ENCODE measurements at regions not wholly inside any gene's neighbourhood (a gene's known extent, or its start where the extent isn't known, plus 50 kb on each side); places are given as distances from the start of the nearest gene placed in this dataset.

- no peak for TF ChIP-seq CTCF (IDR thresholded peaks at IDR 0.05)
- no peak for TF ChIP-seq POLR2AphosphoS5 (IDR thresholded peaks at IDR 0.05)
Observed at GRCh38 chr3:33936171-33936920, 137.9 kb downstream of the PDCD6IP start.

Measured in sigmoid colon (tissue), 4 donors.